Stimulated activated CD4-positive, alpha-beta T cell treated with anti-CD3 and anti-CD28 coated beads, Interleukin-1b, Interleukin-23, amount 100 ng/mL, for 4 hours (primary cell): ENCODE measurements at regions not wholly inside any gene's neighbourhood (a gene's known extent, or its start where the extent isn't known, plus 50 kb on each side); places are given as distances from the start of the nearest gene placed in this dataset.

Source experiments
- DNase-seq, 2 donors: peaks; one replicate each; pipeline ENCODE4 v3.0.0-alpha.2; 2020; ENCODE audit warnings: low read depth in 2 of 2

DNA sequence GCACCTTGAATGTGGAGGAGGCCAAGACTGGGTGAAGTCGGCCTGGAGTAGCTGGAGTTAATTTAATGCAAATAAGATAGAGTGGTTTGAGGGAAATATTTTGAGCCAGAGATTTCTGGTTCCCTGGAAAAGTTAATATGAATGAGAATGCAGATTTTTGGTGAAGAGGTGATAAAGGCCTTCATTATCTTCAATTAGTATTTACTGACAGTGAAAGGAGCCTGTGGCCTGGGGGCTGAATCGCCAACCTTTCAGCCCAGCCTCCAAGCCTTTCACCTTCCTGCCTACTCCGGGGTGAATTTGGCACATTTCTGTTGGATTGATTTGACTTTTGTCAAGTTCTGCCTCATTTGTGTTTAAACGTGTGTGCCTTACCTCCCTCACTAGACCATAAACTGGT lies 147.8 kb downstream of the SOX2 start:
- no peak for DNase-seq

DNA sequence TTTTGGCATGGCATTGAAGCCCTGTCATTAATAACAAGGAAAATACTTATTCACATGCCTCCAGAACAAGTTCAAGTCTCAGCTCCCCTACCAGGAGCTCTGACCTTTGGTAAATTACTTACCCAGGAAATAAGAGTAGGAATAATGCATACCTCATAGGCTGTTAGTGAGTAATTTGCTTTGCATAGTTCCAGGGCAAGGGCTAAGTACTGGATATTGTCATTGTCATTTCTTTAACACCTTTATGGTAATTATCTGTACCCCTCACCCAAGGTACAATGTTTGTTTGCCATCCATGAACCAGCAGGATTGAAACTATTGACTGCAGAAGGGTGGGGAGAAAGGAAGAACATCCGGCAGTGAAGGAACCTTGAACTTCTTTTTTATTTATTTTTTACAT lies 148.5 kb downstream of the SOX2 start:
- DNase-seq: no peak

DNA sequence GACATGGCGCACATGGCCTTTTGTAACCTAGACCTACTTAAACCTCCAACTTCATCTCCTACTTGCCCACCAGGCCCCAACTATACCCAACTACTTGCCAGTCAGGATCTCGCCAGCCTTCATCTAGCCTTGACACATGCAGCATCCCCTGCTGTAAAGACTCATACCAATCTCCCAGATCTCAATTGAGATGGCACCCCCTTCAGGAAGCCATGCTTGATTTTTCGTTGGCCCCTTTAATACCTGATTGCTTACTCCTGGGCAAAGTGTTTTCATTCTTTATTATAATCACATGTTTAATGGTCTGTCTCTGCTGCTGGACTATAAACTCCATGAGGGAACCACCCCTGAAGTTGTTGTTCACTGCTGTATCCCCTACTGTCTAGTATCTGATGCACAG lies 150.8 kb downstream of the SOX2 start:
- no peak for DNase-seq

DNA sequence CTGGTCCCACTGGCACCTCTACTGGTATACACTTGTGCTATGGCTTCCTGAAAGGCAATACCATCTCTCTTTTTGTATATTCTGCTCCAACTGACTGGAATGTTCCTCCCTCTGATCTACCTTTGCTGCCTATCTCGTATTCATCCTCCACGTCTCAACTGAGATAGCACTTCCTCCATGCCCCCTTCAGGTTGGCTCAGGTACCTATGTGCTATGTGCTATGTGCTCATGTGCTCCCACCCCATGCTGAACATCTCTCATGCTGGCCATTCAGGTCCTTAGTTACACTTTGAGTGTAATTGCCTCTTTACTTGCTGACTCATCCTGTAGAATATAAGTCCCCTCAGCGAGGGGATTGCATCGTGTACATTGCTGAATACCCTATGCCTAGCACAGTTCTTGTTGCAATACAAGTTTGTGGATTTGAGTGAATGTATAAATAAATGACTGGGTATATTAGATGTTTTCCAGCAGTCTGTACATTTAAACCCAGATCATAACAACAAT lies 156.9 kb downstream of the SOX2 start:
- no peak for DNase-seq

DNA sequence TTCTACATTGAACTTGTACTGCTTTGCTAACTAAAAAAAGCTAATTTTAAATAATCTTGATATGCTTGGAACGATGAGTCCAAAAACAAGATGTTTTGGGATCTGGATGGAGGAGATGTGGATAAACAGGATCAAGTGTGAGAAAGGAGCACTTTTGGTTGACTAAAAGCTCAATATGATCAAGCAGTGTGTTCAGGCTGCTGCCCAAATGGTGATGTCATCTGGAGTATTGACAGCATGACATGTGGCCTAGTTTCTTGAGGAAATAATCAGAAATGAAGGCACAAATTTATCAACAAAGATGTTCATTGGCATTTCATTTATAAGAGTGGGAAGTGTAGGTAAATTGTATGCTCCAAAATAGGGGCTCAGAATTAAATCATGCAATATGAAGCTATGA lies 161.2 kb downstream of the SOX2 start:
- no peak for DNase-seq

DNA sequence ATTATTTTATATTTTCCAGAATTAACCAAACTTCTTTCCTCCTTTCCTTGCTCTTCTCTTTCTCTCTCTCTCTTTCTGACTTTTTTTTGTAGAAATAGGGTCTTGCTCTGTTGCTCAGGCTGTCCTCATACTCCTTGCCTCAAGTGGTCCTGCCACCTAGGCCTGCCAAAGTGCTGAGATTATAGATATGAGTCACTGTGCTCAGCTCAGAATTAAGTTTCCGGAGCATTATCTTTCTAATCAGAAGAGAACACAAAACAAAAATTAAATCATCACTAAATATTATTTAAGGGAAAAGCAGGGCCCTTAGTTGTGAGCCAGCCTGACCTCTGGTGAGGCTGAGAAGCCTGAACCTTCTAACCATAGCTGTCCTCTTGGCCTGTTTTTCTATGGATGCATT lies 168.2 kb downstream of the SOX2 start:
- DNase-seq: no peak

DNA sequence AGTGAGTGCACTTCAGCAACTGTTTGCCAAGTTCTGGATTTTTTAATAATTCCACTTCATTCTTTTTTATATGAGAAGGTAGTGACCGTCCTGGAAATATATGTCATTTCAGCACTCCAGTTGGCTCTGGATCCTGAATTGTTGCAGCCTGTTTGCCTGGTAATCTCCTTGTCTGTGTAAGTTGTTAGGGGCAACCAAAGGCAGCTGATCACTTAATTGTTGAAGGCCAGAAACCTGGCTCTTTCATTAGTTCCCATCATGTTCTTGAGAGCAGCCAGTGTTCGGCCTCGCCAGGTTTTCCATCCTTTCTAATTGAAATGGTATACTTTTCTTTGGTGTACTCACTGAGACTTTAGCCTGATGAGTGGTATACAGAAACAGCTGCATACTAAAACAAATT lies 168.6 kb downstream of the SOX2 start:
- no peak for DNase-seq

DNA sequence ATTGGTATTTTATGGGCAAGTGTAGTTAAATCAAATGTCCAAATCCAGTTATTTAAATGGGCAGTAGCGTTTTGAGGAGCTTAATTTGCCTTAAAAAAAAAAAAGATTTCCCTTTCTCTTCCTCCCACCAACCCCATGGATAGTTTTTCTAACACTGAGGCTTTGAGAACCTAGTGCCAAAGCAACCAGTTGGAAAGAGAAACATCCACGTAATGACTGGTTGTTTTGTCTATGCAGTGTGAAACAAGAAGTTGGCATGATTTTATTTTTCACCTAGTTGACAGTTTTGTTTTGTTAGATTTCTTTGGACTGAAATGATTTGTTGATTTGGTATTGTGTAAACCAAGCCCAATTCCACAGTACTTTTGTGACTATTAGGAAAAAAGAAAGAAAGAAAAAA lies 170.0 kb downstream of the SOX2 start:
- no peak for DNase-seq

DNA sequence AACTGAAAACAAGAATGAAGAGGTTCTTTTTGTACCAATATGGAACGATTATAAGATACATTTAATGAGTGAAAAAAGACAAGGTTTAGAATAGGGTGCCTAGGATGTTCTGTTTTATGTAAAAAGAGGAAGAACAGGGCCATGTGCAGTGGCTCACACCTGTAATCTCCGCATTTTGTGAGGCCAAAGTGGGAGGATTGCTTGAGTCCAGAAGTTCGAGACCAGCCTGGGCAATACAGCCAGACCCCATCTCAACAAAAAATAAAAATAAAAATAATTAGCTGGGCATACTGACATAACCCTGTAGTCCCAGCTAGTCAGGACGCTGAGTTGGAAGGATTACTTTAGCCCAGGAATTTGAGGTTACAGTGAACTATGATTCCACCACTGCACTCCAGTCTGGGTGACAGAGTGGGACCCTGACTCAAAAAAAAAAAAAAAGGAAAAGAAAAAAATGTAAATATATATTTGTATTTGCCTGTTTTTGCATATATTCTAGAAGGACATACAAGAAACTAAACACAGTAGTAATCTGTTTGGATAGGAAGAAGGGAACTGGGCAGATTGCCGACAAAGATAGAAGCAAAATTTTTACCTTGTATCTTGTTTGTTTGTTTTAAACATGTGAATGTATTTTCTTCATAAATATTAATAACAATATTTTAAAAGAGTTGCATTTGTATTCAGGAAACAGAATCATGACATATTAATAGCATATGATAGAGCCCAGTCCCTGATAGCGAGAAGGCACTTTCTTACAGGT lies 174.3 kb downstream of the SOX2 start:
- DNase-seq: no peak

DNA sequence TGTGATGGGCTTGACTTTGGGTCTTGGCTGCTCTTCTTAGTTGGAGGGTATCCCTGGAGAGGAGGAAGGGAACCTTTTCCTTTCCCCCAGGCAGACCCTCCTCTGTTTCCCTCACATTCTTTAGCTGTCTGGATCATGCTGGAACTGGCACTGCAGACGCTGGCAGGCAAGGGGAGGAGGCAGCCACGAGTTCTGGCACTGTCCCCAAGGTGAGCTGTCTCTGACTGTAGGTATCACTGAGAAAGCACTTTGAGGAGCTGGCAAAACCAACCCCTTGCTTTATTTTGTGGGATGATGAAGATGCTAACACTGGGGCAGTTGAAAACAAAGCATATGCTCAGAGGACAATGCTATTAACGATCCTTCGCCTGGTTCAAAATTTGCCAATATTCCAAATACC lies 175.0 kb downstream of the SOX2 start:
- DNase-seq: no peak

DNA sequence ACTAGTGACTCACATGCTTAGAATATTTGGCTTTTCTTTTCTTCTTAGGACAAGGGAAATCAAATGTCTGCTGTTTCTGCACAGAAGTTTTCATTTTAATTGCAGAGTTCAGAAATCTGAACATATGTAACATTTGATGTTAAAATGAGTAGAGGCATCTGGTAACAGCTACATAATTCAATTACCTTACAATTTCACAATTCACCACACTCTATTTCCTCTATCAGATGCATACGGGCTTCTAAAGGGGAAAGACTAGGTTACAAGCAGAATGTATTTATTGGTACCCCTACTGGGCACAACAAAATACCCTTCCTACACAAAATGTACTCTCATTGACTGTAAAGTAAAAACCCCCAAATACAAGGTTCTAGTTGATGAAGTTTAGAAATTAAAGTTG lies 176.0 kb downstream of the SOX2 start:
- no peak for DNase-seq

DNA sequence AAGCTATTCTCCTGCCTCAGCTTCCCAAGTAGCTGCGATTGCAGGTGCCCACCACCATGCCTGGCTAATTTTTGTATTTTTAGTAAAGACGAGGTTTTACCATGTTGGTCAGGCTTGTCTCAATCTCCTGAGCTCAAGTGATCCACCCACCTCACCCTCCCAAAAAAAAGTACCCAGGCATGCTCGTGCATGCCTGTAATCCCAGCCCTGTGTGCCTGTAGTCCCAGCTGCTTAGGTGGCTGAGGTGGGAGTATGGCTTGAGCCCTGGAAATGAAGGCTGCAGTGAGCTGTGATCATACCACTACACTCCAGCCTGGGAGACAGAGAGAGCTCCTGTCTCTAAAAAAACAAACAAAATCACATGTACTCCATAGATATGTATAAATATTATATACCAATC lies 176.5 kb downstream of the SOX2 start:
- no peak for DNase-seq

DNA sequence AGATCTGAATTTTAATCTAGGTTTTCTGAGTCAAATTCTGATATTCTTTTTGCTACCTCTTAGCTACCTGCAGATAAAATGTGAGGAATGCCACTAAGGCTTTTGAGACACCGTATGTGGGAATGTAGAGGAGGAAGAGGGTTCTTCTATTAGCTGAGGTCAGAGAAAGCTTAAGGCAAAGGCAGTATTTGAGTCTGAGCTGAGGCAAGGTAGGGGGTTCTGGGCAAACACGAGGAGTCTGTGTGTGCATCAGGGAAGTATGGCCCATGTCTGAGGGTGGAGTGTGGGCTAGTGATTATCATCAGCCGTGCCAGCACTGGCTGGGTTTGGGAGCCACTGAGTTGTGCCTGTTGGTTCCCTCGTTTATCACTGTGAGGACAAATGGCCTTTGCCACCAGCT lies 181.1 kb downstream of the SOX2 start:
- no peak for DNase-seq

DNA sequence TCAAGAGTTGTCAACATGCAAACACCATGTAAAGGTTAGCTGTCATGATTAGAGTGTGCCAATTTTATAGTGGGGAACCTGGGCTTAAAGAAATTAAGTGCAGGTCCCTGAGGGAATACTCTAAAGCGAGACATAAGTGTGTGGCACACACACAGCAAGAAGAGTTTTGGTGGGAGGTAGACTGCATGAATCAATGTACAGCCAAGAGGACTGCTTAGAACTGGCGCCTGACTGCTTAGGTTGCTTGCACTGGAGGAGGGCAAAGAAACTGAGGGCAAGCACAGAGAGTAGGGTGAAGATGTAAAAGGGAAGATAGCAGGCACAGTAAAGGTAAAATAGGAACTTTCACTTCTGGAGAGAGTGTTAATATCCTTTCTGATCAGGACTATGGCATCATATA lies 184.9 kb downstream of the SOX2 start:
- DNase-seq: no peak

DNA sequence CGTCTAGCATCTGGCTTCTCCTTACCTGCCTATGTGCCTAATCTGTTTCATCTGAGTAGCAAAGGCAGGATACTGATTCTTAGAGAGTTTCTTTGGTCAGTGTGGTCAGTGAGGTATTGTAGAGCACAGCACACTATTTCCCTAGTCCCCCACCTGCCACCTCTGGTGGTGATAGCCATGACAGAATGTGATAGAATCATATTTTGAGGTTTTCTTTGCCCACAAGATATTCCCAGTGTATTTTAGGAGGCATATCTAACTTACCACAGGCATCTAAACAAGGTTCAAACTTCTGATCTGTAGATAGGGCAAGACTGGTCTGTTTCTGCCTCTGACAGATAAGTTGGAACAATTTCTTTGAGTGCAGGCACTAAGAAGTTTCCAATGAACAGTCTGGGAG lies 188.0 kb downstream of the SOX2 start:
- no peak for DNase-seq

DNA sequence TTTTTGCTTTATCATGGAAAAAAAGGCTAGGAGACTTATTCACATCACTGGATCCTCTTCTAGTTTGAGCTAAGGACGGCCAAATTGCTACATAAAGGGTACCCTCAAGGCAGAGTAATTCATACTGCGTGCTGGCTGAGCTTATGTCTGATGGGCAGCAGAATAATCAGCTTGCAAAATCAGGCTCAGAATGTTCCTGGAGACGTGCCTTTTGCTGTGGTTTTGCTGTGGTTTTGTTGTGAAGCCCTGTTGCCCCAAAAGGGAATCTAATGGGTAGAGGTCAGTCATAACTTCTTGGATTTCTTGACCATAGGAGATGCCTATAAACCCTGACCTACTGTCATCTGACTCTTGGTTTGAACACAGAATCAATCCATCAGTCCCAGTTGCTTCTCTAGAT lies 189.9 kb downstream of the SOX2 start:
- no peak for DNase-seq

DNA sequence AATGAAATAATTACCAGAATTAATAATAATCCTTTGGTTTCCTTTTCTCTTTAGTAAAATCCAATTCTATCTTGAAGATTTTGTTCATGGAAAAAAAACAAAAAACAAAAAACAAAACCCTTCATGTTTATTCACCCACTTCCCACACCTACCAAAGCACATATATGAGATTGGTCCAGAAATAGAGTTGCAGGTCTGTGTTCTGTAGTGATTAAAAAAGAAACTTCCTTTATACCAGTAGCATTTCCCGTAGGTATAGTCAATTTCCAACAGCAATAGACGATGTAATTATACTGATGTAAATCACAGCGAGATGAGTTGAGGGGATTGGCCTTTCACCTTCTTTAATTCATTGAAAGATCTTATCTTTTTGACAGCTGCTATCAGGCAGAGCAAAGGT lies 194.6 kb downstream of the SOX2 start:
- DNase-seq: no peak

DNA sequence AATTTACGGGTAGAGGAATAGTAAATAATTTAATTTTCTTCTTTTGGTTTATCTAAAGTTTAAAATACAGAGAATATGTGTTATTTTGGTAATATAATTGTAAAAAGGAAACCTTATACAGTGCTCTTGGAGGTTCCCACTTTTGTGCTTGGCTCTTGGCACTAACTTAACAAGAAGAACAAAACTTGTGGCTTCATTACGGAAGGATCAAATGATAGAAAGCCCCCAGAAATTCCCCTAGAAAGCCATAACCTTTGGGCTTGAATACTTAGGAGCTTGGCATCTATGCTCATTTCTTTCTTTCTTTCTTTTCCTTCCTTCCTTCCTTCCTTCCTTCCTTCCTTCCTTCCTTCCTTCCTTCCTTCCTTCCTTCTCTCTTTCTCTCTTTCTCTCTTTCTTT lies 197.5 kb downstream of the SOX2 start:
- DNase-seq: no peak

DNA sequence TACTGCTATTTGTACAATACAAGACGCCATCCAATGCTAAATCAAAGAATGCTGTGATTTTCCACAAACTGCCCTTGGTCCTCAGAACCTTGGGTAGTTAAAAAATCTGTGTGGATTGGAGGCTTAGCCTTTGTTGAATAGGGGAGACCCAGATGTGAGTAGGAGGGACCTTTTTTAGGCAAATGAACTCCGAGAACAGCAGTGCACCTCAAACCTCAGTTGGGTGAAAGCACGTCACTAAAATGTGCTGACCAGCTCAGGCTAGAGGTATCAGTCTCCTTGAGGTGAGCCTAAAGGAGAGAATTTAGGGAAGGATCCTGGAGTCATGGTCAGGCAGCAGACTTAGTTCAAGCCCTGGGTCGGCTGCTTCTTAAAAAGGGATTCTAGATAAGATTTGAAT lies 200.7 kb downstream of the SOX2 start:
- no peak for DNase-seq

DNA sequence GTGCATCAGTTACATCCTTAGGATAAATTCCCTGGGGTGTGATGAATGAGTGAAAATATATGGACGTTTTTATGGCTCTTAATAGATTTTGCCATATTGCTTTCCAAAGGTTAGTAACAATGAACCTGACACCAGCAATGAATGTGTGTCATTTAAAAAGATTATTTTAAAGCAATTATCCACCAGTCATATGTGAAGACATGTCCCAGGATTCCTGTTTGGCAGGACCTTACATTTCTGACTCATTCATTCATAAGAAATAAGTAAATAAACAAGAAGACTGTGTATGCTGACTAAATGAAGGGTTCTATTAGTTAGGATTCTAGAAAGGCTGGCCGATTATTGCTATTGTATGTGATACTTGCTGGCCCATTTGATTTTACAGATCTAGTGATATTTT lies 201.5 kb downstream of the SOX2 start:
- DNase-seq: no peak

DNA sequence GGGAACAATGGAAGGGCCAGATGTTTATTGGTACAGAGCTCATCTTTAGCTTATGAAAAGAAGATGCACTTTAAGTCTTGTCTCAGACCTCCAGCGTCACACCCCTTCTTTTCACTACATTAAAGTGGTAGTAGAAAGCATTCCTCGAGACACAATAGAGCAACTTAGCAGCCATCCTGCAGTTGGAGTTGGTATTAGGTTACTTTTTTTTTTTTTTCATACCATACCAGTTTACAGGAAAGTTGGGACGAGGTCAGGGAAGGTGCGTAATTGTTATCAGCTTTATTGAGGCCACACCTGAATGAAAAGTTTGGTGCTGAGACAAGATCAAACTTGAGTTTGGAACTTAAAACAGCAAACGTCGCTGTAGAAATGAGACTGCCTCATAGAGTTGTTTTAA lies 203.8 kb downstream of the SOX2 start:
- DNase-seq: no peak

DNA sequence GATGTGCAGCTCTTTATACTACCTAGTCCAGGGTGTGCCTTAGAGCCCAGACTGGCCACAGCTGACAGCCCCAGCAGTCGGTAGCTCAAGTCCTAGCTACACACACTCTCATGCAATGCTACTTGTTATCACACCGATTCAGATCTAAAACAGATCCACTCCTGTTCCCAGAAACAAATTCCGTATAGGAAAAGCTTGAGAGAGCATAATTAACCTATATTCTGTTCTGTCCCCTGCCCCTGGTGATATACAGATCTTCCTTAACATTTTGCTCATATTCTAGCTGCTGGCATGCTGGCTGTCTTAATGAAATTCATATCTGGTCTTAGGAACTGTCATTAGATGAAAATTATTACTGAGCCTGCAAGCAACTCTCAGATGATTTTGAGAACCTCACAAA lies 204.3 kb downstream of the SOX2 start:
- DNase-seq: no peak

DNA sequence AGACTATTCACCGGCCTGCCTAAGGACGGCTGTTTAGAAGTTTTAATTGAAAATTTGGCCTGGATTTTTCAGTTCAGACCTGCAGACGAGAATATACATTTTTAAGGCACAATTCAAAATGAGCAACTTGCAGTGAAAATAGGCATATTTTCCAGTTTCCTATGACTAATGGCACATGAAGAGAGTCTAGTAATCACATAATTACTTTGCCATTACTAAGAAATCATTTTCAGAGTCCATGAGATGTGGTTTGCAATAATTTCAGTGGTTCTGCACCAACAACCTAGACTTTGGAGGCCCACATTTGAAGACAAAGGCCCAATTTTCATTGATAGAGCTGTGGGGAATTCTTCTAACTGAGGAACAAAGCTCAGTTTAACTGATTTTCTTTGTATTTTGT lies 205.3 kb downstream of the SOX2 start:
- no peak for DNase-seq

DNA sequence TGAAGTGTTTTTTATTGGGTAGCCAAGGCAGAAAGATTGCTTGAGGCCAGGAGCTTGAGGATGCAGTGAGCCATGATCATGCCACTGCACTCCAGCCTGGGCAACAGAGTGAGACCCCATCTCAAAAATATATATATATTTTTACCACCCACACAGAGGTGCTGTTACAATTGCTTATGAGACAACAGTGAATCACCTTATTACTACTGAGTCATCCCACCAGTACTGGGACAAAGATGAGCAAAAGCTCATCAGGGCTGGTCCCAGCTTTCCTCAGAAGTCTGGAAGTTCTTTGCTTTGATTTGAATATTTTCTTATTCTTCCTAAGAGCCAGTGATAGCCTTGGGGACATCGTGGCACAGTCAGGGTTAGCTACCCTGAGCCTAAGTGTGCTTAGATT lies 207.7 kb downstream of the SOX2 start:
- DNase-seq: no peak
